MM.1S (cell line): ENCODE measurements at regions not wholly inside any gene's neighbourhood (a gene's known extent, or its start where the extent isn't known, plus 50 kb on each side); places are given as distances from the start of the nearest gene placed in this dataset.

ENCODE experiments used
- DNase-seq: peaks from one replicate; pipeline ENCODE4 v3.0.0-alpha.2; 2015
- H2AFZ ChIP-seq: fragments of 300-600 bp; sonication (generic); 2 replicates; pipeline ENCODE4 v1.6.0; 2016; ENCODE audit warnings: antibody characterized with exemption, low read length
- H3F3A ChIP-seq: fragments of 300-600 bp; sonication (generic); 2 replicates; pipeline ENCODE4 v1.6.1; 2016; ENCODE audit warnings: mild to moderate bottlenecking, antibody characterized with exemption, low read length, moderate library complexity, mixed read lengths; ENCODE audit not compliant: insufficient read depth
- H3K27ac ChIP-seq: fragments of 300-600 bp; sonication (generic); 2 replicates; pipeline ENCODE4 v1.5.1; 2016; ENCODE audit warnings: mild to moderate bottlenecking, low read length
- H3K27me3 ChIP-seq: fragments of 300-600 bp; sonication (generic); replicated peaks from 2 replicates; pipeline ENCODE4 v1.6.0; 2016; ENCODE audit warnings: low read length; ENCODE audit not compliant: insufficient read depth
- H3K36me3 ChIP-seq: fragments of 300-600 bp; sonication (generic); replicated peaks from 2 replicates; pipeline ENCODE4 v1.6.1; 2016; ENCODE audit warnings: mild to moderate bottlenecking, low read length, mixed read lengths; ENCODE audit not compliant: insufficient read depth
- H3K4me1 ChIP-seq: fragments of 300-600 bp; sonication (generic); 2 replicates; pipeline ENCODE4 v1.6.1; 2016; ENCODE audit warnings: low read length, mixed read lengths
- H3K4me2 ChIP-seq: fragments of 300-600 bp; sonication (generic); 2 replicates; pipeline ENCODE4 v1.6.0; 2016; ENCODE audit warnings: low read depth, low read length
- H3K4me3 ChIP-seq: fragments of 300-600 bp; sonication (generic); 2 replicates; pipeline ENCODE4 v1.5.1; 2016; ENCODE audit warnings: low read length, mixed read lengths
- H3K79me2 ChIP-seq: fragments of 300-600 bp; sonication (generic); 2 replicates; pipeline ENCODE4 v1.6.1; 2016; ENCODE audit warnings: mixed run types, low read length, mixed read lengths
- H3K9ac ChIP-seq: fragments of 300-600 bp; sonication (generic); 2 replicates; pipeline ENCODE4 v1.6.1; 2016; ENCODE audit warnings: low read length, mixed read lengths
- H3K9me2 ChIP-seq: fragments of 300-600 bp; sonication (generic); replicated peaks from 2 replicates; pipeline ENCODE4 v1.6.1; 2016; ENCODE audit warnings: mild to moderate bottlenecking, low read length, mixed read lengths; ENCODE audit not compliant: insufficient read depth
- H3K9me3 ChIP-seq: fragments of 300-600 bp; sonication (generic); replicated peaks from 2 replicates; pipeline ENCODE4 v1.6.1; 2016; ENCODE audit warnings: mild to moderate bottlenecking, low read length, mixed read lengths; ENCODE audit not compliant: insufficient read depth
- H4K20me1 ChIP-seq: fragments of 300-600 bp; sonication (generic); 2 replicates; pipeline ENCODE4 v1.6.1; 2016; ENCODE audit warnings: mild to moderate bottlenecking, low read length, moderate library complexity, mixed read lengths; ENCODE audit not compliant: insufficient read depth
- EZH2 ChIP-seq: fragments of 300-600 bp; sonication (generic); optimal IDR thresholded peaks from 2 replicates; pipeline ENCODE3; 2017; ENCODE audit warnings: low read depth, mild to moderate bottlenecking, antibody characterized with exemption, low read length, mixed read lengths
- EZH2phosphoT487 ChIP-seq: fragments of 300-600 bp; sonication (generic); IDR thresholded peaks from 2 replicates; pipeline ENCODE4 v1.6.1; 2018; ENCODE audit warnings: antibody characterized with exemption, low read length
- TF ChIP-seq, protein P1 (sequence below): fragments of 300-600 bp; sonication (generic); IDR thresholded peaks from 2 replicates; pipeline ENCODE4 v1.5.1; 2016; ENCODE audit warnings: antibody characterized with exemption, low read length, mixed read lengths

DNA sequence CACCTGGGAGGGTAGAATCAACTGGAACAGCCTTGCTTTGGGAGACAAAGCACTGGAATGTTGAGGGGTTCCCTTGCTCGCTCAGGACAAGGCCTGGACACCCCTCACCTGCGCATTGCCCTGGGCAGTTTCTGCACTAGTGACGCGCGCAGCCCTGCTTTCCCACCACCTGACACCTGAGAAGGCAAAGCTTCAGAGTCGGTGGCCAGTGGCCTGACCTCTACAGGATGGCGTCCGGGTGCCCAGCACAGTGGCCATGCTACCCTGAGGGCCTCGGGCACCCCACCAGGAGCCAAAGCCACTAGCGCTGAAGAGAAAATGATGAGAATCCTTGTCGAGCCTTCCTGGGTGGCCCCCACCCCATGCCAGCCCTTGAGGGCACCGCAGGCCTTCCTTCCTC, 161.3 kb downstream of the OLFM1 start:
- TF ChIP-seq EZH2, result no peak
- TF ChIP-seq EZH2phosphoT487, result no peak
- TF ChIP-seq, protein P1, sequence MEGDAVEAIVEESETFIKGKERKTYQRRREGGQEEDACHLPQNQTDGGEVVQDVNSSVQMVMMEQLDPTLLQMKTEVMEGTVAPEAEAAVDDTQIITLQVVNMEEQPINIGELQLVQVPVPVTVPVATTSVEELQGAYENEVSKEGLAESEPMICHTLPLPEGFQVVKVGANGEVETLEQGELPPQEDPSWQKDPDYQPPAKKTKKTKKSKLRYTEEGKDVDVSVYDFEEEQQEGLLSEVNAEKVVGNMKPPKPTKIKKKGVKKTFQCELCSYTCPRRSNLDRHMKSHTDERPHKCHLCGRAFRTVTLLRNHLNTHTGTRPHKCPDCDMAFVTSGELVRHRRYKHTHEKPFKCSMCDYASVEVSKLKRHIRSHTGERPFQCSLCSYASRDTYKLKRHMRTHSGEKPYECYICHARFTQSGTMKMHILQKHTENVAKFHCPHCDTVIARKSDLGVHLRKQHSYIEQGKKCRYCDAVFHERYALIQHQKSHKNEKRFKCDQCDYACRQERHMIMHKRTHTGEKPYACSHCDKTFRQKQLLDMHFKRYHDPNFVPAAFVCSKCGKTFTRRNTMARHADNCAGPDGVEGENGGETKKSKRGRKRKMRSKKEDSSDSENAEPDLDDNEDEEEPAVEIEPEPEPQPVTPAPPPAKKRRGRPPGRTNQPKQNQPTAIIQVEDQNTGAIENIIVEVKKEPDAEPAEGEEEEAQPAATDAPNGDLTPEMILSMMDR, result no peak
- peaks cover 90% of the 10 kb centered on the region for H3K27me3 ChIP-seq
- no peaks in the 10 kb centered on the region for H3K79me2 ChIP-seq
- H3K4me3 ChIP-seq, result no peak overlapping the region
- no peak overlapping the region for H2AFZ ChIP-seq
- H4K20me1 ChIP-seq, result no peaks in the 10 kb centered on the region
- H3K9me3 ChIP-seq, result no peaks in the 10 kb centered on the region
- H3K4me1 ChIP-seq, result no peaks in the 10 kb centered on the region
- H3F3A ChIP-seq, result no peaks in the 10 kb centered on the region
- no peak overlapping the region for H3K9ac ChIP-seq
- no peaks in the 10 kb centered on the region for H3K36me3 ChIP-seq
- H3K4me2 ChIP-seq, result no peak overlapping the region
- DNase-seq, result no peak
- H3K27ac ChIP-seq, result no peak overlapping the region
- H3K9me2 ChIP-seq, result no peaks in the 10 kb centered on the region

DNA sequence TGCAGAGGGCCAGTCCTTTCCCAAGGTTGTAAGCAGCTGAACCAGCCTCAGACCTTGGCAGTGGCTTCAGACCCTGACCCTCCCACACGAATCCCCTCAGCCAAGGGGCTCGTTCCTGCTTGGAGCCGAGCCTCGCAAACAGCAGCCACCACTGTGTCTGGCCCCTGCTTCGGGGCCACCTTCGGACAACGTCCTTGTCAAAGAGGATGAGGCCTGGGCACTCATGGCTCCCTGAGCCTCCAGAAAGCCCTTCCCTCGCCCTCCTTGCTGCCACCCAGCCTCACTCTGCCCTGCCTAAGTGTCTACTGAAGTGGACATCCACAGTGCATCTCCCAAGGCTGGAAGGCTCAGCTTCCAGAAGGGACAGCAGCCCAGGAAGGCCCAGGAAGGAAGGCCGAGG, 161.7 kb downstream of the OLFM1 start:
- Histone ChIP-seq H3K9me3 (no peaks in the 10 kb centered on the region), H4K20me1 (no peaks in the 10 kb centered on the region), H3K27me3 (peaks cover 90% of the 10 kb centered on the region), H3K9me2 (no peaks in the 10 kb centered on the region), H3F3A (no peaks in the 10 kb centered on the region), H3K4me1 (no peaks in the 10 kb centered on the region), H3K36me3 (no peaks in the 10 kb centered on the region), H3K9ac (no peak overlapping the region), H2AFZ (no peak overlapping the region), H3K4me3 (no peak overlapping the region), H3K27ac (no peak overlapping the region), H3K79me2 (no peaks in the 10 kb centered on the region), H3K4me2 (no peak overlapping the region)
- no peak for TF ChIP-seq EZH2phosphoT487
- TF ChIP-seq, protein P1, result no peak
- no peak for DNase-seq

DNA sequence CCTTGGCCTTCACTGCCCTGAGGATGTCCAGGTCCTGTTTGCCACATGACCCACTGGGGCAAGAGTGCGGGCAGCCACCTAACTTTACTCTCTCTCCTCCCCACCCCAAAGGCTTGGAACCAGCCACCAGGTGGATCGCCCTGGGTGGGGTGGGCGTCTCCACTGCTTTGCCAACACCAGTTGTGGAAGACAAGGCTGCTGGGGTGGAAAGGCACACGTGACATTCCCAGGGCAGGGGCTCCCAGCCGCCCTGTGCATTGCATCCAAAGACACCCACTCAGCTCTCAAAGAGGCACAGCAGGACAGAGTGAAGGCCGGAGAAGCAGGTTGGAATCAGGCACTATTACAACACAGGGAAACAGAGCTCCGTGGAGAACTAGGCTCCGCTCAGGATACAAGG, 162.2 kb downstream of the OLFM1 start:
- no peak for DNase-seq
- Histone ChIP-seq H3K9ac (no peak overlapping the region), H2AFZ (no peak overlapping the region), H3K79me2 (no peaks in the 10 kb centered on the region), H3K9me2 (no peaks in the 10 kb centered on the region), H3K4me1 (no peaks in the 10 kb centered on the region), H3F3A (no peaks in the 10 kb centered on the region), H3K4me3 (no peak overlapping the region), H3K27me3 (peaks cover 90% of the 10 kb centered on the region), H3K4me2 (no peak overlapping the region), H3K9me3 (no peaks in the 10 kb centered on the region), H4K20me1 (no peaks in the 10 kb centered on the region), H3K27ac (no peak overlapping the region), H3K36me3 (no peaks in the 10 kb centered on the region)
- TF ChIP-seq, protein P1, result no peak
- TF ChIP-seq EZH2 (no peak), EZH2phosphoT487 (no peak)

DNA sequence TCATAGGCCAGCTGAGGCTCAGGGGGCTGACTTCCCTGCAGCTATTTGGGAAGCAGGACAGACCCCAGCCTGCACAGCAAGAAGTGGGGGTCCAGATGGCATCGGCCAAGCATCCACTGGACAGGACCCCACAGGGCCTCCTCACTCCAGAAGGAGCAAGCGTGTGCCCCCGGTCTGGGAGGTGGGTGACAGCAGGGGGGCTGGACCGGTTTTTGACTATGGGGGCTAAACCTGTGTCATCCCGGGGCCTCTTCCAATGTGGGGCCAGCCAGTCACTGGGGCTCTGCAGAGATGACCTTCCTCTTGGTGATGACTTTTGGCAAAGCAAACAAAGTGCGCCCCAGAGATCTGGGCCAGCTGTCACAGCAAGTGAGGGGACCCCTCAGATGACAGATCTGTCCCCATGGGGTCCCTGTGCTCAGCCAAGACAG, 163.9 kb downstream of the OLFM1 start:
- no peak overlapping the region for H3K4me2 ChIP-seq
- TF ChIP-seq EZH2phosphoT487 (no peak), EZH2 (no peak)
- TF ChIP-seq, protein P1, result no peak
- no peak overlapping the region for H2AFZ ChIP-seq
- H3K9ac ChIP-seq, result no peak overlapping the region
- DNase-seq, result no peak
- no peaks in the 10 kb centered on the region for H3K9me2 ChIP-seq
- H4K20me1 ChIP-seq, result no peaks in the 10 kb centered on the region
- no peak overlapping the region for H3K27ac ChIP-seq
- H3F3A ChIP-seq, result no peaks in the 10 kb centered on the region
- H3K4me3 ChIP-seq, result no peak overlapping the region
- no peaks in the 10 kb centered on the region for H3K4me1 ChIP-seq
- H3K79me2 ChIP-seq, result no peaks in the 10 kb centered on the region
- no peaks in the 10 kb centered on the region for H3K36me3 ChIP-seq
- H3K9me3 ChIP-seq, result no peaks in the 10 kb centered on the region
- H3K27me3 ChIP-seq, result peaks cover 86% of the 10 kb centered on the region
